ENCODE measurements at regions not wholly inside any gene's neighbourhood (a gene's known extent, or its start where the extent isn't known, plus 50 kb on each side); places are given as distances from the start of the nearest gene placed in this dataset.
A peak's percentile ranks its signal among the peaks of the same experiment; 100 is the strongest.

- Histone ChIP-seq H3K27me3 (ENCODE audit: control insufficient read depth, insufficient read depth, low read length) (no peaks in the 10 kb centered on the region), H3K36me3 (replicated peaks; ENCODE audit: control insufficient read depth, insufficient read depth, low read length) (no peaks in the 10 kb centered on the region)
- no peak for DNase-seq
Observed at GRCh38 chr3:22129101-22129500, 378.1 kb upstream of the ZNF385D start.

DNA sequence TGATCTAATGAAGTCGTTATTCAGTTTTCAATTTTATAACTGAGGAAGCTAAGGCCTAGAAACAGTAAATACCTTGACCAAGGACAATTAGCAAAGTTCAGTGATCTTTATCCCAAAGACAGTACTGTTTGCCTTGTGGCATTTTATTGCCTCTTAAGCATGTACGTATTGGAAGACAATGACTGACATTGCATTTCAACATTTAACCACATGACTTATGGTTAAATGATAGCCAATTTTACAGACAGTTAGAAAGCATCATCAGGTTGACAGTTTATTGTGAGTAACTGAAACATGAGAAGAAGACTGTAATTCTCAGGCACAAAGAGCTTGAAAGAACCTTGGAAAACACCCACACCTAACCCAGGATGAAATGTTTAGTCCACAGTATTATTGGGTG is 390.8 kb upstream of the ZNF385D start:
- H3K27me3 ChIP-seq (ENCODE audit: control insufficient read depth, insufficient read depth, low read length), result no peaks in the 10 kb centered on the region
- H3K36me3 ChIP-seq (replicated peaks; ENCODE audit: control insufficient read depth, insufficient read depth, low read length), result no peaks in the 10 kb centered on the region
- H3K4me3 ChIP-seq (ENCODE audit: insufficient read depth, low read depth, low read length), result no peak overlapping the region
- no peak for DNase-seq

More at GRCh38 chr3:22129101-22129500, 378.1 kb upstream of the ZNF385D start:
- H3K4me3 ChIP-seq (ENCODE audit: insufficient read depth, low read depth, low read length), result no peak overlapping the region

DNA sequence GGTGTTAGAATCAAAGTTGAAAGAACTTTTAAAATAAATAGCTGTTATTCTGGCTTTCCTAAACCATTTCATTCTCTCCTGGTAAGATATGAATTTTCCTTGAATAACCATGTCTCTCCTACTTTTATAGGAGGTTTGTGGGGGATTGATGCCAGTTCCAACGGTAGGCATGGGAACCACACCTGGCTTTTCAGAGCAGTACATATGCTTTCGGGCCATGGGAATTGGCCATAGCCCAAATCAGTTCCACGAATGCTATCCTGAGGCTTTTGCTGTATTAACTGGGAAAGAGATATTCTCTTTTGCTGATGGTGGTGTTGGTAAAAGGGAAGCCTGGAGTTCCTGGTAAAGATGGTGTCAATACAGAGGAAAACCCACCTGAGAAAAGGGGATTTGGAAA is 396.2 kb upstream of the ZNF385D start:
- H3K27me3 ChIP-seq (ENCODE audit: control insufficient read depth, insufficient read depth, low read length), result no peaks in the 10 kb centered on the region
- DNase-seq, result no peak
- H3K4me3 ChIP-seq (ENCODE audit: insufficient read depth, low read depth, low read length), result no peak overlapping the region
- no peaks in the 10 kb centered on the region for H3K36me3 ChIP-seq (replicated peaks; ENCODE audit: control insufficient read depth, insufficient read depth, low read length)

DNA sequence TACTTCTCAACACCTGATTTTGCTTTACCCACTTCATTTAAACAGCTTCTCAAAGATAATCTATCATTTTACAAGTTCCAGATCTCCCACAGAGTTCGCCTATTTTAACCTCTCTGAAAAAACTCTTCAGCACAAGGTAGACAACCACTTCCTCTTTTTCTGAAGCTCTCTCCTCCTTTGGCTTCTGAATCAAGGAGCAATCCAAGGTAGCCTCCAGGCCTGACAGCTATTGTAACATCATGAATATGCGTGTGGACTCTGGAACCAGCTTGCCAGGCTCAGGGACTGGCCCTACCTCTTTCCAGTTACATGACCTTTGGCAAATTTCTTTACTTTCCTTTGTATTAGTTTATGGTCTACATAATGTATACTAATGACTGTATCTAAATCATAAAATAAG is 405.9 kb upstream of the ZNF385D start:
- Histone ChIP-seq H3K27me3 (ENCODE audit: control insufficient read depth, insufficient read depth, low read length) (no peaks in the 10 kb centered on the region), H3K36me3 (replicated peaks; ENCODE audit: control insufficient read depth, insufficient read depth, low read length) (no peaks in the 10 kb centered on the region)

GRCh38 chr3:22157848-22158247 is 406.8 kb upstream of the ZNF385D start:
- no peak for DNase-seq
- Histone ChIP-seq H3K4me3 (ENCODE audit: insufficient read depth, low read depth, low read length) (no peak overlapping the region), H3K36me3 (replicated peaks; ENCODE audit: control insufficient read depth, insufficient read depth, low read length) (no peaks in the 10 kb centered on the region), H3K27me3 (ENCODE audit: control insufficient read depth, insufficient read depth, low read length) (no peaks in the 10 kb centered on the region)

More for the DNA sequence above, 405.9 kb upstream of the ZNF385D start:
- H3K4me3 ChIP-seq (ENCODE audit: insufficient read depth, low read depth, low read length), result no peak overlapping the region
- peak; percentile 2 for DNase-seq

DNA sequence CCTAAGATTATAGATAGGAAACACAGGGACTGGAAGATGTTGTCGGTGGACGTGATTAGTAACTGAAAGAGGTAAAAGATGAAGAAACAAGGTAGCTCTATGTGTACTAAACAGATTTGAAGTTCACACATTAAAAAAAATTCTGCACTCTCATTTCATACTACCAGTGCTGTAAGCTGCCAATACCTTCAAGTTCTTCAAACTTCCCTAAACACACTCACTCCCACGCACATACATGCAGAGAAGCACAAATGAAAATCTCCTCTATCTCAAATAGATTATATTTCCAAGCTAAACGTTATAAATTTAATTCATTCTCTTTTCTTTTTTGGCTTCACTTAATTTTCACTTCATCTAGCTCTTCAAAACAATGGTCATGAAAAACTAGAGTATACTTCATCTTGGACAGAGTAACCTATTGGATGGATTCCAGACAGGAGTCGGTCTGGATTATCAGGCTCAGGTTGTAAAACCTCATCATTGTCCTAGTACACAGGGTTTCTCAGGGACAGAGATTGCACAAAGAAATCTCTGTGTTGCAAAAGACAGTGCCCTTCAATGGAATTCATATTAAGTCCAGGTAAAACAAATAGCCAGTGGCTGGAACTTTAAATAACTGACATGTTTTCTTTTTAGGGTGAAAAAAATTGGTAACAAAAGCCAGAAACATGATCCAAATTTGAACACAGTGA is 408.1 kb upstream of the ZNF385D start:
- H3K4me3 ChIP-seq (ENCODE audit: insufficient read depth, low read depth, low read length), result no peak overlapping the region

GRCh38 chr3:22161315-22161714 is 410.3 kb upstream of the ZNF385D start:
- H3K36me3 ChIP-seq (replicated peaks; ENCODE audit: control insufficient read depth, insufficient read depth, low read length), result no peaks in the 10 kb centered on the region
- no peaks in the 10 kb centered on the region for H3K27me3 ChIP-seq (ENCODE audit: control insufficient read depth, insufficient read depth, low read length)
- H3K4me3 ChIP-seq (ENCODE audit: insufficient read depth, low read depth, low read length), result no peak overlapping the region
- no peak for DNase-seq

More for the DNA sequence above, 408.1 kb upstream of the ZNF385D start:
- no peaks in the 10 kb centered on the region for H3K36me3 ChIP-seq (replicated peaks; ENCODE audit: control insufficient read depth, insufficient read depth, low read length)
- DNase-seq, result no peak
- H3K27me3 ChIP-seq (ENCODE audit: control insufficient read depth, insufficient read depth, low read length), result no peaks in the 10 kb centered on the region

DNA sequence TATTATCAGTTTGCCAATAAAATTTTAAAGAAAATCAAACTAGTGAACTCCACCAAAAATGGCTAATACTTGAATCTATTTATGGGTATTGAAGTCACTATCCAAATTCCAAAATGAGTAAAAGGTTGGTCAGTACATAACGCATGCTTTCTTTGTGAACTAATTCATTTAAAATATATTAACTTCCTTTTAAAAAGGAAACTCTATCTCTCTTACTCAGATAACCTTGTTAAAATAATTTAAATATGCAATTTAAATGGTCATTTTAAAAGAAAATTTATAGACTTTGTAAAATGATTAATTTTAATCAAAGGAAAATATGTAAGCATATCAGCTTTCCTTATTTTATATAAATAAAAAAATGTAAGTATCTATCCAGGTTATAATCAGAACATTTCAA is 419.4 kb upstream of the ZNF385D start:
- H3K4me3 ChIP-seq (ENCODE audit: insufficient read depth, low read depth, low read length), result no peak overlapping the region
- H3K36me3 ChIP-seq (replicated peaks; ENCODE audit: control insufficient read depth, insufficient read depth, low read length), result no peaks in the 10 kb centered on the region
- DNase-seq, result no peak
- no peaks in the 10 kb centered on the region for H3K27me3 ChIP-seq (ENCODE audit: control insufficient read depth, insufficient read depth, low read length)

DNA sequence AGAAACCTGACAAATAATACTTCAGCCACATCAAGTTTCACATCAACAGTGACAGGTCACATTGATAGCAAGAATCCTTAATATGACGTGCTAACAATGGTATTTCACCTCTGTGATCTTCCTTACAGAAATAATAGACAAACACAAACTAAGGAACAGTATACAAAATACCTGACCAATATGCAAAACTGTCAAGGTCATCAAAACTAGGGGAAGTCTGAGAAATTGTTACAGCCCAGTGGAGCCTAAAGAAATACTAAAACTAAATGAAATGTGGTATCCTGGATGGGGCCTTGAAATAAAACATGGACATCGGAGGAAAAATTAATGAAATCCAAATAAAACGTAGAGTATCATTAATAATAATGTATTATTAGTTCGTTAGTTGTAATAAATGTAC is 422.0 kb upstream of the ZNF385D start:
- Histone ChIP-seq H3K36me3 (replicated peaks; ENCODE audit: control insufficient read depth, insufficient read depth, low read length) (no peaks in the 10 kb centered on the region), H3K4me3 (ENCODE audit: insufficient read depth, low read depth, low read length) (no peak overlapping the region), H3K27me3 (ENCODE audit: control insufficient read depth, insufficient read depth, low read length) (no peaks in the 10 kb centered on the region)
- no peak for DNase-seq

DNA sequence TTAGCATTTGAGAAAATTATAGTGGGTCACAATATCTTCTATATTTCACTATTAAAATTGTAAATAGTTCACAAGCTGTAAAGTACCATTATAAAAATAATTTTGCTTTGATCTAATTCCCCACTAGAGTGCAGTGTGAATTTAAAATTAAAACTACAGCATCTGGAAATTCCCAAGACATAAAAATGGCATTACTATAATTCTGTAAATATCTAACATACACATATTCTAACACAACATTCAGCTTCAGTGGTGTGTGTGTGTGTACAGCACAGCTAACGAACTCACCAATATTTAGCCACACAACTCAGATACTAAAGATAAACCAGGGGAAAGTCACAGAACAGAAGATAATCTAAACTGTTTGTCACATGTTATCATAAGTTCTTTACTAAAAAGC is 424.9 kb upstream of the ZNF385D start:
- H3K36me3 ChIP-seq (replicated peaks; ENCODE audit: control insufficient read depth, insufficient read depth, low read length), result no peaks in the 10 kb centered on the region
- H3K27me3 ChIP-seq (ENCODE audit: control insufficient read depth, insufficient read depth, low read length), result no peaks in the 10 kb centered on the region
- no peak for DNase-seq
- H3K4me3 ChIP-seq (ENCODE audit: insufficient read depth, low read depth, low read length), result no peak overlapping the region

GRCh38 chr3:22176911-22177310 is 425.9 kb upstream of the ZNF385D start:
- Histone ChIP-seq H3K36me3 (replicated peaks; ENCODE audit: control insufficient read depth, insufficient read depth, low read length) (no peaks in the 10 kb centered on the region), H3K27me3 (ENCODE audit: control insufficient read depth, insufficient read depth, low read length) (no peaks in the 10 kb centered on the region), H3K4me3 (ENCODE audit: insufficient read depth, low read depth, low read length) (no peak overlapping the region)
- DNase-seq, result no peak

DNA sequence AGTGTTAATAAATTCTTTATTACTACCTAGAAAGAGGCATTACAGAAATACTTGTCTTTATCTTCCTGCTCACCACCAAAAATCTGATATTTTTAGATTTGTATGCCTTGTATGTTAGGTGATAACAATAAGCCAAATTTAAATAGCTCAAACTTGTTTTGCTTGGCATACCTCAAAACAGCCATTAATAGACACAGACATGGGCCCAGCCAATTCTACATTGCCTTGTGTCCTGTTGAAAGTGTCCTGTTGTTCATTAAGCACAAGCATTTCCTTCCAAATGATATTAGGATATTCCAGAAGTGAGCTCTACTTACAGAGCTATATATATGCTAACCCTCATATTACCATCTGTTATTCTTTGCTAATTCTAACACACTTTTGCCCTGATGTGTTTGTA is 438.6 kb upstream of the ZNF385D start:
- H3K4me3 ChIP-seq (ENCODE audit: insufficient read depth, low read depth, low read length), result no peak overlapping the region

GRCh38 chr3:22199095-22199494 is 448.1 kb upstream of the ZNF385D start:
- no peak for DNase-seq
- no peaks in the 10 kb centered on the region for H3K27me3 ChIP-seq (ENCODE audit: control insufficient read depth, insufficient read depth, low read length)
- H3K4me3 ChIP-seq (ENCODE audit: insufficient read depth, low read depth, low read length), result no peak overlapping the region

More for the DNA sequence above, 438.6 kb upstream of the ZNF385D start:
- no peak for DNase-seq
- Histone ChIP-seq H3K27me3 (ENCODE audit: control insufficient read depth, insufficient read depth, low read length) (no peaks in the 10 kb centered on the region), H3K36me3 (replicated peaks; ENCODE audit: control insufficient read depth, insufficient read depth, low read length) (no peaks in the 10 kb centered on the region)

DNA sequence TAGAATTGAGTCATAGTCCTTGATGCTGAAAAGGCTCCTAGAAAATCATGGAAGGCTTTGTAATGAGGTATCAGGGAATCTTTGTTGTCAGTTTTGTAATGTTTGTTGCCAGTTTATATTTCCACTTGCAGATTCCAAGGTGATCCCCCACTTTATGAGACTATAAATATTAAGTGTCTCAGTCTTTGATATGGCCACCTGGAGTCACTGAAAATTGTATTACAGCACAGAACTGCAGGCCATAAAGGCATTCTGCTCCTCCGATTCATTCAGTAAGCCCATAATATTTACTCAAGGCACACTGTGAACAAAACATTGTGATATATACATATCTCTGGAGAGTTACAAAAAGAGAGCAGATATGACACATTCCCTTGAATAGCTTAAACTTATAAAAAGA is 457.8 kb upstream of the ZNF385D start:
- no peak overlapping the region for H3K4me3 ChIP-seq (ENCODE audit: insufficient read depth, low read depth, low read length)
- no peaks in the 10 kb centered on the region for H3K27me3 ChIP-seq (ENCODE audit: control insufficient read depth, insufficient read depth, low read length)
- DNase-seq, result no peak
- H3K36me3 ChIP-seq (replicated peaks; ENCODE audit: control insufficient read depth, insufficient read depth, low read length), result no peaks in the 10 kb centered on the region

More at GRCh38 chr3:22199095-22199494, 448.1 kb upstream of the ZNF385D start:
- H3K36me3 ChIP-seq (replicated peaks; ENCODE audit: control insufficient read depth, insufficient read depth, low read length), result no peaks in the 10 kb centered on the region

- Histone ChIP-seq H3K4me3 (ENCODE audit: insufficient read depth, low read depth, low read length) (no peak overlapping the region), H3K27me3 (ENCODE audit: control insufficient read depth, insufficient read depth, low read length) (no peaks in the 10 kb centered on the region), H3K36me3 (replicated peaks; ENCODE audit: control insufficient read depth, insufficient read depth, low read length) (no peaks in the 10 kb centered on the region)
- DNase-seq, result no peak
Observed at GRCh38 chr3:22209578-22209977, 458.6 kb upstream of the ZNF385D start.

DNA sequence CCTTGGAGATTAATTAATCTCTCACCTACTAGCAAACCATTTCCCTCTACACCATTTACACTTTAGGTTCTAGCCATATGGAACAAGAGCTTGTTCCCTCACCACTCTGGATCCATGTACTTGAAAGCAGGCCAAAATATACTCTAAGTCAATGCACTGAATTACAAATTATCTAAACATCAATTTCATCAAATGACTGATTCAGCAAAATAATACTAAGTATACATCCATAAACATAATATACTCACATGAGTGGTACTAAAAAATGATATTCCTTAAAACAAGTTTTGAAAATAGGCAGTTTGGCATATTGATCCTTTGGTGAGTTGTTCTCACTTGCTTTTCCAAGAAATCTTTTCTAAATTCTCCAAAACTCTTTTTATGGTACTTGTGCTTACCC is 459.7 kb upstream of the ZNF385D start:
- Histone ChIP-seq H3K36me3 (replicated peaks; ENCODE audit: control insufficient read depth, insufficient read depth, low read length) (no peaks in the 10 kb centered on the region), H3K4me3 (ENCODE audit: insufficient read depth, low read depth, low read length) (no peak overlapping the region), H3K27me3 (ENCODE audit: control insufficient read depth, insufficient read depth, low read length) (no peaks in the 10 kb centered on the region)
- no peak for DNase-seq

Measured in H7 (cell line).